SKM-1 treated with dmso at 0.1 percent for 144 hours (cell line): ENCODE measurements at regions not wholly inside any gene's neighbourhood (a gene's known extent, or its start where the extent isn't known, plus 50 kb on each side); places are given as distances from the start of the nearest gene placed in this dataset.
"Not testable (repeated sequence)": the region's sequence is repeated elsewhere in the genome, so short reads cannot be mapped to it uniquely, and the experiment has no call there.

ENCODE experiments used
- DNase-seq: peaks from one replicate; lab custom pipeline; 2025; ENCODE audit not compliant: unreplicated experiment; lab: John Stamatoyannopoulos, UW

- DNase-seq = no peak
These were observed 68.7 kb downstream of the MEPE start for GRCh38 chr4:87901422-87901992.

GRCh38 chr4:87904639-87905160 is 70.8 kb upstream of the SPP1 start:
- DNase-seq = no peak

- DNase-seq = no peak
These were observed 67.2 kb upstream of the SPP1 start for GRCh38 chr4:87908336-87908735.

GRCh38 chr4:87910795-87911194 is 64.7 kb upstream of the SPP1 start:
- no peak for DNase-seq

GRCh38 chr4:87911252-87911774 is 64.2 kb upstream of the SPP1 start:
- no peak for DNase-seq

GRCh38 chr4:87912164-87913004 is 63.1 kb upstream of the SPP1 start:
- DNase-seq = peak; percentile 35

- DNase-seq = no peak
These were observed 61.6 kb upstream of the SPP1 start for GRCh38 chr4:87913896-87914295.

- DNase-seq = no peak
These were observed 59.9 kb upstream of the SPP1 start for GRCh38 chr4:87915621-87916020.

GRCh38 chr4:87916626-87917025 is 58.9 kb upstream of the SPP1 start:
- no peak for DNase-seq

- not testable (repeated sequence) for DNase-seq
These were observed 57.6 kb upstream of the SPP1 start for GRCh38 chr4:87917911-87918310.

- DNase-seq = no peak
These were observed 57.0 kb upstream of the SPP1 start for GRCh38 chr4:87918314-87919058.

- DNase-seq = not testable (repeated sequence)
These were observed 56.2 kb upstream of the SPP1 start for GRCh38 chr4:87919304-87919703.

GRCh38 chr4:87919941-87920340 is 55.6 kb upstream of the SPP1 start:
- DNase-seq = peak; percentile 61

- no peak for DNase-seq
These were observed 55.0 kb upstream of the SPP1 start for GRCh38 chr4:87920478-87920877.

- DNase-seq = not testable (repeated sequence)
These were observed 53.7 kb upstream of the SPP1 start for GRCh38 chr4:87921626-87922479.

- not testable (repeated sequence) for DNase-seq
These were observed 51.4 kb upstream of the SPP1 start for GRCh38 chr4:87924146-87924545.
